SK-N-SH (cell line): ENCODE measurements at regions not wholly inside any gene's neighbourhood (a gene's known extent, or its start where the extent isn't known, plus 50 kb on each side); places are given as distances from the start of the nearest gene placed in this dataset.

Source experiments
- CTCF ChIP-seq: fragments of 200-600 bp; sonication (generic); IDR thresholded peaks from 2 replicates; pipeline ENCODE4 v1.6.1; 2017; ENCODE audit warnings: antibody characterized with exemption, mild to moderate bottlenecking, moderate library complexity
- ELF1 ChIP-seq: IDR thresholded peaks from 2 replicates; pipeline ENCODE4 v1.4.0; 2012
- EP300 ChIP-seq, 2 experiments: IDR thresholded peaks; 2 replicates each; pipeline versions ENCODE4 v1.4.0 to v1.6.1; 2012; ENCODE audit warnings: borderline replicate concordance in 1 of 2, low read depth in 1 of 2, low read length in 1 of 2
- GABPA ChIP-seq: IDR thresholded peaks from 2 replicates; pipeline ENCODE4 v1.4.0; 2012; ENCODE audit warnings: low read depth, mild to moderate bottlenecking
- GATA2 ChIP-seq: sonication (generic); formaldehyde crosslinking; IDR thresholded peaks from 2 replicates; pipeline ENCODE4 v1.5.0; 2020; ENCODE audit warnings: mild to moderate bottlenecking, missing genetic modification reagents
- POLR2AphosphoS5 ChIP-seq: IDR thresholded peaks from 2 replicates; pipeline ENCODE4 v1.6.1; 2012; ENCODE audit warnings: low read depth, low read length
- RAD21 ChIP-seq: IDR thresholded peaks from 2 replicates; pipeline ENCODE4 v1.6.1; 2012; ENCODE audit warnings: mild to moderate bottlenecking, low read length
- RFX5 ChIP-seq: IDR thresholded peaks from 2 replicates; pipeline ENCODE4 v1.6.1; 2012; ENCODE audit warnings: mild to moderate bottlenecking, improper control_type of control experiment, low read length
- RXRA ChIP-seq: IDR thresholded peaks from 2 replicates; pipeline ENCODE4 v1.4.0; 2012; ENCODE audit warnings: low read depth, mild to moderate bottlenecking, borderline replicate concordance
- SIN3A ChIP-seq: IDR thresholded peaks from 2 replicates; pipeline ENCODE4 v1.6.1; 2012; ENCODE audit warnings: low read depth, mild to moderate bottlenecking, low read length, moderate library complexity, borderline replicate concordance
- SMC3 ChIP-seq: IDR thresholded peaks from 2 replicates; pipeline ENCODE4 v1.6.1; 2012; ENCODE audit warnings: low read depth, low read length, improper control_type of control experiment
- USF2 ChIP-seq: fragments of 150-350 bp; IDR thresholded peaks from 2 replicates; pipeline ENCODE4 v1.6.1; 2017; ENCODE audit warnings: antibody characterized with exemption, low read length, low read depth, borderline replicate concordance

GRCh38 chr5:53335115-53335514 lies 145.3 kb upstream of the FST start:
- peak; percentile 39 for TF ChIP-seq CTCF
- no peak for TF ChIP-seq USF2
- no peak for TF ChIP-seq SIN3A
- TF ChIP-seq SMC3 = no peak
- TF ChIP-seq GATA2 = no peak
- TF ChIP-seq RFX5 = no peak
- no peak for TF ChIP-seq POLR2AphosphoS5
- TF ChIP-seq ELF1 = no peak
- TF ChIP-seq RAD21 = no peak
- no peak for TF ChIP-seq EP300 (IDR thresholded peaks at IDR 0.05; ENCODE audit: borderline replicate concordance in 1 of 2, low read depth in 1 of 2, low read length in 1 of 2)
- no peak for TF ChIP-seq GABPA
- TF ChIP-seq RXRA = no peak
